ENCODE measurements at regions not wholly inside any gene's neighbourhood (a gene's known extent, or its start where the extent isn't known, plus 50 kb on each side); places are given as distances from the start of the nearest gene placed in this dataset.

GRCh38 chr2:237171396-237171795 lies 85.7 kb downstream of the COPS8 start:
- no peak for DNase-seq

- no peak for DNase-seq
Observed at GRCh38 chr2:237171881-237172280, 86.2 kb downstream of the COPS8 start.

- DNase-seq, result no peak
Observed at GRCh38 chr2:237177052-237177451, 91.4 kb downstream of the COPS8 start.

GRCh38 chr2:237177986-237178385 lies 92.3 kb downstream of the COPS8 start:
- no peak for DNase-seq

- DNase-seq, result no peak
Observed at GRCh38 chr2:237178396-237178795, 92.7 kb downstream of the COPS8 start.

- no peak for DNase-seq
Observed at GRCh38 chr2:237179161-237179560, 93.5 kb downstream of the COPS8 start.

GRCh38 chr2:237180187-237180586 lies 94.5 kb downstream of the COPS8 start:
- no peak for DNase-seq

GRCh38 chr2:237180987-237181386 lies 95.3 kb downstream of the COPS8 start:
- DNase-seq, result no peak

- no peak for DNase-seq
Observed at GRCh38 chr2:237181844-237182243, 96.2 kb downstream of the COPS8 start.

- DNase-seq, result no peak
Observed at GRCh38 chr2:237182422-237183123, 96.9 kb downstream of the COPS8 start.

- DNase-seq, result no peak
Observed at GRCh38 chr2:237184192-237184918, 98.7 kb downstream of the COPS8 start.

GRCh38 chr2:237184919-237185552 lies 99.3 kb downstream of the COPS8 start:
- DNase-seq, result no peak

GRCh38 chr2:237185553-237185925 lies 99.8 kb downstream of the COPS8 start:
- DNase-seq, result no peak

- no peak for DNase-seq
Observed at GRCh38 chr2:237189799-237190198, 104.1 kb downstream of the COPS8 start.

GRCh38 chr2:237190966-237191713 lies 105.5 kb downstream of the COPS8 start:
- no peak for DNase-seq

GRCh38 chr2:237191714-237192081 lies 106.0 kb downstream of the COPS8 start:
- DNase-seq, result no peak

- no peak for DNase-seq
Observed at GRCh38 chr2:237192881-237193280, 107.2 kb downstream of the COPS8 start.

GRCh38 chr2:237193436-237193835 lies 107.7 kb downstream of the COPS8 start:
- no peak for DNase-seq

GRCh38 chr2:237194081-237194480 lies 108.4 kb downstream of the COPS8 start:
- DNase-seq, result no peak

GRCh38 chr2:237194906-237195305 lies 109.2 kb downstream of the COPS8 start:
- DNase-seq, result no peak

- no peak for DNase-seq
Observed at GRCh38 chr2:237195396-237196120, 109.9 kb downstream of the COPS8 start.

GRCh38 chr2:237196409-237196808 lies 110.7 kb downstream of the COPS8 start:
- DNase-seq, result peak; percentile 21
